GM12878 (cell line): ENCODE measurements at regions not wholly inside any gene's neighbourhood (a gene's known extent, or its start where the extent isn't known, plus 50 kb on each side); places are given as distances from the start of the nearest gene placed in this dataset.

Source experiments
- ATAC-seq: fragments of 200-7000 bp; cut with Tn5 transposase; 3 replicates; pipeline ENCODE4 v1.9.1; 2020; ENCODE audit warnings: mild to moderate bottlenecking, moderate library complexity
- BruUV-seq: library from RNA; stranded (reverse); fragments of 400-500 nt; replicated peaks from 2 replicates; lab custom pipeline; 2021; lab: Mats Ljungman, UMichigan
- CTCF ChIA-PET: fragments of 300-600 bp; sonication (Branson Sonifier 250); formaldehyde crosslinking; extraction: SDS; loops from one replicate; lab custom pipeline; 2021; ENCODE audit warnings: inconsistent platforms; lab: Yijun Ruan, JAX
- POLR2A ChIA-PET: fragments of 350-600 bp; formaldehyde crosslinking; extraction: SDS; loops from one replicate; lab custom pipeline; 2021; ENCODE audit warnings: inconsistent platforms; lab: Charles Lee
- RAD21 ChIA-PET: fragments of 300-600 bp; sonication (Branson Sonifier 250); formaldehyde crosslinking; loops from one replicate; lab custom pipeline; 2023; ENCODE audit warnings: antibody characterized with exemption; ENCODE audit not compliant: unreplicated experiment; lab: Charles Lee
- SMC1A ChIA-PET: fragments of 300-600 bp; sonication (Branson Sonifier 250); formaldehyde crosslinking; loops from one replicate; lab custom pipeline; 2023; ENCODE audit not compliant: unreplicated experiment, uncharacterized antibody; lab: Charles Lee
- DNase-seq: peaks from one replicate; pipeline ENCODE4 v3.0.0-alpha.2; 2011; ENCODE audit warnings: low read depth, low spot score
- FAIRE-seq: peaks from 3 replicates; lab custom pipeline; 2011; peaks lifted over from hg19 to GRCh38; lab: Jason Lieb, UNC
- H2AFZ ChIP-seq: 2 replicates; pipeline ENCODE4 v1.6.0; 2011; ENCODE audit warnings: low read depth, low read length, control low read depth; ENCODE audit not compliant: control insufficient read depth
- H3K27ac ChIP-seq: 2 replicates; pipeline ENCODE4 v1.5.1; 2011; ENCODE audit warnings: control low read depth; ENCODE audit not compliant: control insufficient read depth, insufficient read depth
- H3K27me3 ChIP-seq, 2 experiments: replicated peaks in 1 of 2; 2 replicates each; pipeline versions ENCODE4 v1.6.0 to v1.6.1; 2011; ENCODE audit warnings: low read length in 1 of 2; ENCODE audit not compliant: control insufficient read depth in 2 of 2, insufficient read depth in 2 of 2
- H3K36me3 ChIP-seq, 2 experiments: 2 replicates each; pipeline ENCODE4 v1.5.1; 2011; ENCODE audit warnings: low read length in 1 of 2; ENCODE audit not compliant: control insufficient read depth in 2 of 2, insufficient read depth in 2 of 2
- H3K4me1 ChIP-seq: 2 replicates; pipeline ENCODE4 v1.6.1; 2011; ENCODE audit warnings: mild to moderate bottlenecking, low read length, moderate library complexity, mixed read lengths; ENCODE audit not compliant: control insufficient read depth, insufficient read depth
- H3K4me2 ChIP-seq: 2 replicates; pipeline ENCODE4 v1.6.0; 2011; ENCODE audit warnings: control low read depth; ENCODE audit not compliant: control insufficient read depth, insufficient read depth
- H3K4me3 ChIP-seq: fragments of 200-600 bp; sonication (generic); 2 replicates; pipeline ENCODE4 v1.5.1; 2016
- H3K79me2 ChIP-seq: 2 replicates; pipeline ENCODE4 v1.6.0; 2011; ENCODE audit warnings: low read length; ENCODE audit not compliant: control insufficient read depth, insufficient read depth
- H3K9ac ChIP-seq: 2 replicates; pipeline ENCODE4 v1.8.0; 2011; ENCODE audit warnings: low read length, control low read depth, mixed read lengths; ENCODE audit not compliant: control insufficient read depth, insufficient read depth
- H3K9me3 ChIP-seq: replicated peaks from 3 replicates; pipeline ENCODE4 v1.5.1; 2011; ENCODE audit warnings: mild to moderate bottlenecking, low read length; ENCODE audit not compliant: control insufficient read depth, insufficient read depth
- H4K20me1 ChIP-seq: 2 replicates; pipeline ENCODE4 v1.6.0; 2011; ENCODE audit not compliant: control insufficient read depth, insufficient read depth
- BCL3 ChIP-seq: IDR thresholded peaks from 2 replicates; pipeline ENCODE4 v1.6.1; 2011; ENCODE audit warnings: borderline replicate concordance, low read depth, mild to moderate bottlenecking, moderate library complexity, low read length; ENCODE audit not compliant: insufficient read depth, poor library complexity, severe bottlenecking
- CREM ChIP-seq: IDR thresholded peaks from 2 replicates; pipeline ENCODE4 v1.6.1; 2014; ENCODE audit warnings: antibody characterized with exemption, low read depth
- E2F4 ChIP-seq: IDR thresholded peaks from 2 replicates; pipeline ENCODE4 v1.6.1; 2012; ENCODE audit warnings: low read depth, low read length, improper control_type of control experiment
- ELK1 ChIP-seq: IDR thresholded peaks from 2 replicates; pipeline ENCODE4 v1.6.1; 2012; ENCODE audit warnings: low read depth, low read length, improper control_type of control experiment
- GABPA ChIP-seq: IDR thresholded peaks from 2 replicates; pipeline ENCODE4 v1.6.1; 2014; ENCODE audit warnings: antibody characterized with exemption, low read depth, mild to moderate bottlenecking, inconsistent platforms
- MEF2B ChIP-seq: fragments of 450-650 bp; IDR thresholded peaks from 2 replicates; pipeline ENCODE4 v1.6.1; 2018; ENCODE audit warnings: mild to moderate bottlenecking, moderate library complexity; ENCODE audit not compliant: partially characterized antibody, poor library complexity, severe bottlenecking
- MLLT1 ChIP-seq: fragments of 450-650 bp; IDR thresholded peaks from 2 replicates; pipeline ENCODE4 v1.6.1; 2016; ENCODE audit warnings: mild to moderate bottlenecking
- NR2C2 ChIP-seq: IDR thresholded peaks from 2 replicates; pipeline ENCODE4 v1.6.1; 2011; ENCODE audit warnings: borderline replicate concordance, low read depth; ENCODE audit not compliant: control insufficient read depth, insufficient read length
- PAX5 ChIP-seq: IDR thresholded peaks from 2 replicates; pipeline ENCODE4 v1.6.1; 2011; ENCODE audit warnings: low read depth, low read length, borderline replicate concordance
- PAX8 ChIP-seq: fragments of 450-650 bp; IDR thresholded peaks from 2 replicates; pipeline ENCODE4 v1.6.1; 2017; ENCODE audit warnings: mild to moderate bottlenecking, moderate library complexity
- RFX5 ChIP-seq: IDR thresholded peaks from 2 replicates; pipeline ENCODE4 v1.6.1; 2011; ENCODE audit warnings: low read depth, low read length, improper control_type of control experiment
- SMAD1 ChIP-seq: fragments of 450-650 bp; IDR thresholded peaks from 2 replicates; pipeline ENCODE4 v1.6.1; 2018; ENCODE audit warnings: mild to moderate bottlenecking, low read depth; ENCODE audit not compliant: partially characterized antibody
- STAT3 ChIP-seq: IDR thresholded peaks from 2 replicates; pipeline ENCODE4 v1.6.1; 2011; ENCODE audit warnings: low read depth, low read length, improper control_type of control experiment
- SUPT20H ChIP-seq: IDR thresholded peaks from 2 replicates; pipeline ENCODE4 v1.6.1; 2011; ENCODE audit warnings: low read depth, mild to moderate bottlenecking, low read length, moderate library complexity, borderline replicate concordance; ENCODE audit not compliant: control insufficient read depth
- USF2 ChIP-seq: IDR thresholded peaks from 2 replicates; pipeline ENCODE4 v1.6.1; 2011; ENCODE audit warnings: low read depth, low read length, improper control_type of control experiment, borderline replicate concordance
- ZNF217 ChIP-seq: fragments of 450-650 bp; IDR thresholded peaks from 2 replicates; pipeline ENCODE4 v1.6.1; 2017; ENCODE audit warnings: antibody characterized with exemption, mild to moderate bottlenecking
- WGBS: methylation state at CpG from one replicate; pipeline ENCODE4 v1.1.6; 2016; ENCODE audit warnings: low lambda C conversion rate; ENCODE audit not compliant: insufficient replicate concordance, insufficient coverage; ENCODE audit errors: missing lambda C conversion rate; 5-methylcytosine and 5-hydroxymethylcytosine counted together
- in situ Hi-C: fragments of 300-500 bp; cut with MboI; formaldehyde crosslinking; loops from 9 replicates; pipeline ENCODE4 v1.14.3; 2018; ENCODE audit warnings: mixed read lengths
- intact Hi-C: fragments of 100-400 bp; cut with micrococcal nuclease; formaldehyde crosslinking; loops from one replicate; pipeline ENCODE4 v1.14.2; 2022; ENCODE audit not compliant: unreplicated experiment

GRCh38 chr10:118488710-118489497 lies 106.5 kb downstream of the PRLHR start (continued):
- TF ChIP-seq MLLT1 (no peak), STAT3 (no peak), MEF2B (peak; percentile 61), PAX8 (no peak), SMAD1 (no peak), E2F4 (no peak), ELK1 (no peak), ZNF217 (no peak), CREM (no peak)

GRCh38 chr10:118485641-118486040 lies 109.8 kb downstream of the PRLHR start:
- Histone ChIP-seq H3K4me3 (no peak overlapping the region), H4K20me1 (no peaks in the 10 kb centered on the region), H3K27me3 (no peaks in the 10 kb centered on the region; a peak in 1 of 4 replicates), H3K79me2 (no peaks in the 10 kb centered on the region), H3K4me2 (no peak overlapping the region), H3K9ac (no peak overlapping the region), H3K27ac (no peak overlapping the region), H3K36me3 (no peaks in the 10 kb centered on the region), H3K9me3 (peaks cover 2% of the 10 kb centered on the region; the same call in 1 of the 3 replicates), H3K4me1 (no peaks in the 10 kb centered on the region), H2AFZ (no peak overlapping the region)
- ChIA-PET RAD21 (no interaction called here), POLR2A (no interaction called here), CTCF (no interaction called here), SMC1A (interaction anchor here (1.3 kb wide), 1 partner anchor 29 kb away, joined by 3 read pairs; no protein-coding TSS in a partner anchor)
- 53% methylated on average over 8 of the region's 8 CpGs for WGBS
- FAIRE-seq (no peak), DNase-seq (no peak), ATAC-seq (no peak)
- intact Hi-C loops: no loop called here
- BruUV-seq: no TSS peak
- in situ Hi-C loops: no loop called here
- no peak for TF ChIP-seq USF2
- TF ChIP-seq BCL3: peak; percentile 56
- TF ChIP-seq GABPA: no peak
- peak; percentile 19 for TF ChIP-seq NR2C2
- no peak for TF ChIP-seq PAX5
- no peak for TF ChIP-seq SUPT20H
- no peak for TF ChIP-seq RFX5
